Endothelial cell of umbilical vein (primary cell): ENCODE measurements at regions not wholly inside any gene's neighbourhood (a gene's known extent, or its start where the extent isn't known, plus 50 kb on each side); places are given as distances from the start of the nearest gene placed in this dataset.

Experiments
- CTCF ChIP-seq, 2 donors: IDR thresholded peaks; 1 replicate in 1 of 2; 2 replicates in 1 of 2; pipeline ENCODE4 v1.5.1; 2011; ENCODE audit warnings: low read length in 2 of 2, mild to moderate bottlenecking in 2 of 2, moderate library complexity in 2 of 2, control low read depth in 1 of 2, inconsistent platforms in 1 of 2, low read depth in 1 of 2; ENCODE audit not compliant: insufficient read depth in 1 of 2; ENCODE audit errors: extremely low read depth in 1 of 2
- EZH2 ChIP-seq: IDR thresholded peaks from 2 replicates; pipeline ENCODE4 v1.6.1; 2012; ENCODE audit warnings: borderline replicate concordance, low read depth, mild to moderate bottlenecking, moderate library complexity, low read length, inconsistent platforms; ENCODE audit not compliant: severe bottlenecking
- POLR2A ChIP-seq: IDR thresholded peaks from 2 replicates; pipeline ENCODE4 v1.6.1; 2012; ENCODE audit warnings: low read depth, mild to moderate bottlenecking, control low read depth, low read length

- TF ChIP-seq CTCF (IDR thresholded peaks at IDR 0.05; ENCODE audit: extremely low read depth in 1 of 2, insufficient read depth in 1 of 2, low read depth in 1 of 2, low read length in 2 of 2) (no peak), EZH2 (no peak), POLR2A (no peak)
Observed at GRCh38 chr5:175021841-175022625, 297.7 kb downstream of the MSX2 start.
